ENCODE measurements at regions not wholly inside any gene's neighbourhood (a gene's known extent, or its start where the extent isn't known, plus 50 kb on each side); places are given as distances from the start of the nearest gene placed in this dataset.

- H3K4me1 Mint-ChIP-seq (ENCODE audit: low read depth, unreplicated experiment), result no peaks in the 10 kb centered on the region
- TF ChIP-seq CTCF (IDR thresholded peaks at IDR 0.05; ENCODE audit: insufficient read depth, low read depth, low read length), result no peak
- no peak for TF ChIP-seq EZH2 (IDR thresholded peaks at IDR 0.05; ENCODE audit: insufficient read depth, low read length)
- FAIRE-seq, result no peak
Measured at GRCh38 chr20:2227861-2228260, 67.9 kb upstream of the TGM3 start.

DNA sequence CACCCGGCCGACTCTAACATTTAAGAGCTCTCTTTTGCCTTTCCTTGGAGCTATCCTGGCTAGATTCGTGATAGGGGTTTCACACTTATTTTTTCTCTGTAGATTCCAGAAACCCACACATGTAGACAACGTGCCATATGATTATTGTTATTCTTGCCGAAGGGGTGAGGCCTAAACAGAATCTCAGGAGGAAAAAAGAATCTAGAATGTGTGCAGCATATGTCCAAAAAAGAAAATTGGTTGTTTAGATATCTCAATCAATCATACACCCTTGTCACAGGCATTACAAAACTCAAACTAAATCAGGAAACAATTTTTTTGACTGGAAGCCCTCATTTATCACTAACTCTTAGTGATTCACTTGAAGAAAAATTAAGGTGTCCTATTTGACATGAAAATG, 66.9 kb upstream of the TGM3 start:
- no peaks in the 10 kb centered on the region for H4K20me1 ChIP-seq (ENCODE audit: insufficient read depth, low read length)
- H3K4me3 ChIP-seq (ENCODE audit: insufficient read depth, low read depth, low read length), result no peak overlapping the region
- H3K9ac ChIP-seq (ENCODE audit: low read length), result no peak overlapping the region
- no peak for DNase-seq (ENCODE audit: low read depth)
- Mint-ChIP-seq H3K27ac (ENCODE audit: unreplicated experiment) (no peak overlapping the region), H3K36me3 (ENCODE audit: low read depth, unreplicated experiment) (no peaks in the 10 kb centered on the region), H3K4me3 (ENCODE audit: unreplicated experiment) (no peak overlapping the region), H3K9me3 (ENCODE audit: unreplicated experiment) (no peaks in the 10 kb centered on the region), H3K27me3 (ENCODE audit: low read depth, unreplicated experiment) (no peaks in the 10 kb centered on the region), H3K4me1 (ENCODE audit: low read depth, unreplicated experiment) (no peaks in the 10 kb centered on the region)
- no peaks in the 10 kb centered on the region for H3K36me3 ChIP-seq (ENCODE audit: insufficient read depth, low read length)
- no peak for FAIRE-seq
- H3K4me2 ChIP-seq (ENCODE audit: low read length), result no peak overlapping the region
- peaks cover 5% of the 10 kb centered on the region for H3K27me3 ChIP-seq (ENCODE audit: insufficient read depth, low read length)
- TF ChIP-seq EZH2 (IDR thresholded peaks at IDR 0.05; ENCODE audit: insufficient read depth, low read length), result no peak
- TF ChIP-seq CTCF (IDR thresholded peaks at IDR 0.05; ENCODE audit: insufficient read depth, low read depth, low read length), result no peak
- H3K4me1 ChIP-seq (ENCODE audit: insufficient read depth, low read length), result no peaks in the 10 kb centered on the region
- no peak overlapping the region for H3K27ac ChIP-seq (ENCODE audit: low read depth, low read length)
- no peak overlapping the region for H2AFZ ChIP-seq (ENCODE audit: low read depth, low read length)
- H3K79me2 ChIP-seq (ENCODE audit: insufficient read depth, low read length), result no peaks in the 10 kb centered on the region
- no peaks in the 10 kb centered on the region for H3K9me3 ChIP-seq (ENCODE audit: insufficient read depth, low read depth, low read length)

More at GRCh38 chr20:2227861-2228260, 67.9 kb upstream of the TGM3 start:
- Histone ChIP-seq H3K79me2 (ENCODE audit: insufficient read depth, low read length) (no peaks in the 10 kb centered on the region), H3K4me1 (ENCODE audit: insufficient read depth, low read length) (no peaks in the 10 kb centered on the region), H3K9ac (ENCODE audit: low read length) (no peak overlapping the region), H3K27ac (ENCODE audit: low read depth, low read length) (no peak overlapping the region), H2AFZ (ENCODE audit: low read depth, low read length) (no peak overlapping the region), H3K4me2 (ENCODE audit: low read length) (no peak overlapping the region), H3K4me3 (ENCODE audit: insufficient read depth, low read depth, low read length) (no peak overlapping the region), H3K36me3 (ENCODE audit: insufficient read depth, low read length) (no peaks in the 10 kb centered on the region), H4K20me1 (ENCODE audit: insufficient read depth, low read length) (no peaks in the 10 kb centered on the region), H3K9me3 (ENCODE audit: insufficient read depth, low read depth, low read length) (no peaks in the 10 kb centered on the region), H3K27me3 (ENCODE audit: insufficient read depth, low read length) (peaks cover 2% of the 10 kb centered on the region)
- H3K27me3 Mint-ChIP-seq (ENCODE audit: low read depth, unreplicated experiment), result no peaks in the 10 kb centered on the region
- no peaks in the 10 kb centered on the region for H3K9me3 Mint-ChIP-seq (ENCODE audit: unreplicated experiment)
- no peaks in the 10 kb centered on the region for H3K36me3 Mint-ChIP-seq (ENCODE audit: low read depth, unreplicated experiment)
- no peak overlapping the region for H3K27ac Mint-ChIP-seq (ENCODE audit: unreplicated experiment)
- H3K4me3 Mint-ChIP-seq (ENCODE audit: unreplicated experiment), result no peak overlapping the region
- DNase-seq (ENCODE audit: low read depth), result no peak

- no peaks in the 10 kb centered on the region for H3K36me3 Mint-ChIP-seq (ENCODE audit: low read depth, unreplicated experiment)
- Histone ChIP-seq H2AFZ (ENCODE audit: low read depth, low read length) (no peak overlapping the region), H3K4me3 (ENCODE audit: insufficient read depth, low read depth, low read length) (no peak overlapping the region), H4K20me1 (ENCODE audit: insufficient read depth, low read length) (no peaks in the 10 kb centered on the region), H3K27ac (ENCODE audit: low read depth, low read length) (no peak overlapping the region), H3K4me2 (ENCODE audit: low read length) (no peak overlapping the region), H3K36me3 (ENCODE audit: insufficient read depth, low read length) (no peaks in the 10 kb centered on the region), H3K79me2 (ENCODE audit: insufficient read depth, low read length) (no peaks in the 10 kb centered on the region), H3K4me1 (ENCODE audit: insufficient read depth, low read length) (no peaks in the 10 kb centered on the region), H3K27me3 (ENCODE audit: insufficient read depth, low read length) (peaks cover 12% of the 10 kb centered on the region), H3K9ac (ENCODE audit: low read length) (no peak overlapping the region), H3K9me3 (ENCODE audit: insufficient read depth, low read depth, low read length) (no peaks in the 10 kb centered on the region)
- H3K9me3 Mint-ChIP-seq (ENCODE audit: unreplicated experiment), result no peaks in the 10 kb centered on the region
- DNase-seq (ENCODE audit: low read depth) (no peak), FAIRE-seq (no peak)
- no peak overlapping the region for H3K4me3 Mint-ChIP-seq (ENCODE audit: unreplicated experiment)
- no peak for TF ChIP-seq CTCF (IDR thresholded peaks at IDR 0.05; ENCODE audit: insufficient read depth, low read depth, low read length)
- TF ChIP-seq EZH2 (IDR thresholded peaks at IDR 0.05; ENCODE audit: insufficient read depth, low read length), result no peak
- no peaks in the 10 kb centered on the region for H3K4me1 Mint-ChIP-seq (ENCODE audit: low read depth, unreplicated experiment)
- H3K27ac Mint-ChIP-seq (ENCODE audit: unreplicated experiment), result no peak overlapping the region
- H3K27me3 Mint-ChIP-seq (ENCODE audit: low read depth, unreplicated experiment), result no peaks in the 10 kb centered on the region
Measured at GRCh38 chr20:2230726-2231488, 64.9 kb upstream of the TGM3 start.

All from astrocyte (in vitro differentiated cells and primary cell).